Fibroblast of pulmonary artery (primary cell): ENCODE measurements at regions not wholly inside any gene's neighbourhood (a gene's known extent, or its start where the extent isn't known, plus 50 kb on each side); places are given as distances from the start of the nearest gene placed in this dataset.

Experiments
- DNase-seq: peaks from one replicate; pipeline ENCODE4 v3.0.0-alpha.2; 2010; ENCODE audit warnings: low read depth
- H3K4me3 ChIP-seq: replicated peaks from 2 replicates; pipeline ENCODE4 v1.5.1; 2011; ENCODE audit warnings: low read depth, mild to moderate bottlenecking, control low read depth, low read length, moderate library complexity
- CTCF ChIP-seq: IDR thresholded peaks from 2 replicates; pipeline ENCODE4 v1.5.1; 2011; ENCODE audit warnings: mild to moderate bottlenecking, control low read depth, low read length, inconsistent platforms; ENCODE audit errors: missing control alignments

GRCh38 chr14:101333335-101334280 lies 227.7 kb upstream of the DIO3 start:
- TF ChIP-seq CTCF, result no peak
- no peak for DNase-seq
- no peak overlapping the region for H3K4me3 ChIP-seq

- DNase-seq, result no peak
- no peak for TF ChIP-seq CTCF
- no peak overlapping the region for H3K4me3 ChIP-seq
Observed at GRCh38 chr14:101334656-101335055, 226.6 kb upstream of the DIO3 start.

- no peak for DNase-seq
- no peak for TF ChIP-seq CTCF
- H3K4me3 ChIP-seq, result no peak overlapping the region
Observed at GRCh38 chr14:101335061-101335661, 226.1 kb upstream of the DIO3 start.

- DNase-seq, result no peak
- H3K4me3 ChIP-seq, result no peak overlapping the region
- TF ChIP-seq CTCF, result no peak
Observed at GRCh38 chr14:101336183-101336582, 225.1 kb upstream of the DIO3 start.

- no peak overlapping the region for H3K4me3 ChIP-seq
- TF ChIP-seq CTCF, result no peak
- DNase-seq, result no peak
Observed at GRCh38 chr14:101337053-101337452, 224.2 kb upstream of the DIO3 start.

- no peak for DNase-seq
- TF ChIP-seq CTCF, result no peak
- H3K4me3 ChIP-seq, result no peak overlapping the region
Observed at GRCh38 chr14:101340556-101340955, 220.7 kb upstream of the DIO3 start.
